ENCODE measurements at regions not wholly inside any gene's neighbourhood (a gene's known extent, or its start where the extent isn't known, plus 50 kb on each side); places are given as distances from the start of the nearest gene placed in this dataset.

- DNase-seq (ENCODE audit: low read depth): no peak
These were observed 56.5 kb downstream of the CT47B1 start for GRCh38 chrX:120819126-120819525.

DNA sequence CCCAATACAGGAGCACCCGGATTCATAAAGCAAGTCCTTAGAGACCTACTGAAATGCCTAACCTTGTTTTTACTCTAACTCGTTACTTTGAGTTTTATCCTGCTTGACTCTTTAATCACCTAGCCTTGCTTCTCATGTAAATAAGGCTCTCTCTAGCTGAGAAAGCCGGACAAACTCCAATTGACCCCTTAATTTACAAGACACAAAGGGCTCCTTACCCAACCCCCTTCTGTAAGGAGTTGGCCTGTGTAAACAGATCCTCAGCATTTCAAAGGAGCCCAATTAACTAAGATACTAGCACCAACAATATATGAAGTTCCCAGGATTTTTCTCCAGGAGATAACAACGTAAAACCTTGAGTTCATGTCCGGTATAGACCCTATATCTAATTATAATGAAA is 61.7 kb downstream of the CT47B1 start:
- DNase-seq (ENCODE audit: low read depth): no peak

DNA sequence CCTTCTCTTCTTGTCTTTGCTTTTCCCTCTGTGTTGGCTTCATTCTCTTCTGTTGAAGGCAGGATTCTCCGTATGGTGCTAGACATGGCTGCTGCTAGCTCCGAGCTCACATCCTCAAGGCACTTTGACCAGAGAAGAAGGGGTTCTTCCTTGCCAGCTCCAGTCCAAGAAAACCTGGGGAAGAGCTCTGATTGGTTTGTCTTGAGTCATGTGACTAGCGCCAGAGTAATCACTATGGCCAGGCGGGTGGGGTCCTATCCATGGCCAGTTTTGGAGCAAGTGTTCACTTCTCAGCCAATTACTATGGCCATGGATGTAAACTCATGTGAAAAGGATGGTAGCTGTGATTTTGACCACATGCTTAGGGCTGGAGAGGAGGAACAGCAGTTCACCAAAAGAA is 74.2 kb downstream of the CT47B1 start:
- DNase-seq (ENCODE audit: low read depth): no peak

DNA sequence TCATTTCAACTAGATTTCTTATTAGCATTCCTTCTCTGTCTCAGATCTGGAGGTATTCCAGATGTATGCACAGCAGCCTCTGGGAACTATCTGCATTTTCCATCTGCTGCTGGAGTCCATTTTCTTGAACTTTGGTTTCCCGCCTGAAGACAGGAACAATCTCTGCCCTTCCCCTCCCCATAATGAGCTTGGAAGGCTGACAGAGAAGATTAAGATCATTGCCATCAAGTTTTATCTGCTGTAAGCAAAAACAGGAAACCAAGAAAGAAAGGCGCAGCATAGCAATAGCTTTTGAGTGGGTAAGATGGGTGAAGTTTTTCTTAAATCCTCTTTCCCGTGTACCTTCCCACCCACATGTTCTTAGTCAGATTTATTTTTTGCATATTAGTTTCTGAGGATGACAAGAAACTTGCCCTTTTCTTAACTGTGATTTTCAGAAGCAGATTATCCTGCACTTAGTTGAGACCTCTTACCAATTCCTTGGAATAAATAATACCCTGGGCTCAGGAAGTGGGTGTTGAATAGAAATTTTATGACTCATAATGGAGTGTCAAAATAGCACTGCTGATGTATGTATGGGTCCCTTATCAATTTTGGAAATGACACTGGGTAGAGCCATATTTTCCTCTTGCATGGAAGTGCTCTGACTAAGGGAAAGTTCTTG is 78.3 kb downstream of the CT47B1 start:
- DNase-seq (ENCODE audit: low read depth): no peak

- DNase-seq (ENCODE audit: low read depth): no peak
These were observed 80.4 kb downstream of the CT47B1 start for GRCh38 chrX:120795301-120795700.

DNA sequence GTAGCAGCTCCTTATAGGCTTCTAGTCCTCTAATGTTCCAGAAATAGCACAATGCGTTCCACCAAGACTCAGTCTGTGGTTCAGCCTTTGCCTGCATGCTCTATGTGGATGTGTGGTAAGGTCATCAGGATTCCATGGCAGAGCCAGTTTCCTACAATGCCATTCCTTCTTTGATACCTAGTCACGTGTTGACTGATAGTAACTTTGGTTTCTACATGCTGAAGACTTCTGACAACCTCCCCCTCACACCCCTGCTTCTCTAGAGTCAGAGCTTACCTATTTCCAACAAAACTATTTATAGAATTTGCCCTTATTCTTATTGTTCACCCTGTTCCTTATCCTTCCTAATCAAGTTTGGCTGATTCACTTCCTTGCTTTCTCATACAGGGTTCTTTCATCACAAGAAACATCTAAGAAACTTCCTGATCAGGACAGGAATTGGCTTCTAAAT is 81.1 kb downstream of the CT47B1 start:
- DNase-seq (ENCODE audit: low read depth): no peak

DNA sequence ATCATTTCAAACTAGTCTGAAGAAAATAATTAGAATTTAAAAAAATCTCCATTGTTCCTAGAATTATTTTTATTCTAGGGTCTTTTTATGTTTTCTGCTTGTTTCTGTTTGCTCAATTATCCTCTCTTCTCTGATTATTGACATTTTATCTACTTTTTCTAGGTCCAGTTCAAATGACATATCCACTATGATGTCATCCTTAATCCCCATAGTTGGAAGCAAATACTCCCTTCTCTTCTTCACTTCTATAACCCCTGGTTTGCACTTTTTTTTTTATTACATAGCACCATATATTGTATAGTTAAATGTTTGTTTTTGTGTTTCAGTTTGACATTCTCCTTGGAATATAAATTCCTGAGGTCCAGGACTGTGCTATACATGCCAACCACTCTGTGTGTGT is 82.6 kb downstream of the CT47B1 start:
- DNase-seq (ENCODE audit: low read depth): no peak

GRCh38 chrX:120791013-120791643 is 84.5 kb downstream of the CT47B1 start:
- no peak for DNase-seq (ENCODE audit: low read depth)

- DNase-seq (ENCODE audit: low read depth): no peak
These were observed 85.1 kb downstream of the CT47B1 start for GRCh38 chrX:120790552-120790951.

DNA sequence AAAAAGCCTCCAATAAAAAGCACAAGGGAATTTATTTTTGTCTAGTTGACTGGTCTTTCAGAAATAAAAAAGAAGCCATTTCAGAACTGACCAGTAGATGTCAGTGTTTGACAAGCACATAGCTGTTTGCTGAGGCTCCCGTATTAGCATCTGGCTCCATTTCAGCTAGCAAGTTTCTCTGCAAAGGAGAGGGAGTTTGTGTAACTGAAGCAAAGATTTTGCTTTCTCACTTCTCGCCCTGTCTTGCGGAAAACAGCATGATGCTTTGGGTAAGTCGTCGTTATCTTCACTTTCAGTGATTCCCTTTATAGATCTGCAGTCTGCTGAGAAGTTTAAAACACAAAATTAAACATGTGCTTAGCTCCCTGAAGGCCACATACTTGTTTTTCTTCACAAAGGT is 85.5 kb downstream of the CT47B1 start:
- peak; percentile 5 for DNase-seq (ENCODE audit: low read depth)

- DNase-seq (ENCODE audit: low read depth): no peak
These were observed 94.3 kb downstream of the CT47B1 start for GRCh38 chrX:120781403-120781802.

GRCh38 chrX:120775959-120776358 is 99.7 kb downstream of the CT47B1 start:
- no peak for DNase-seq (ENCODE audit: low read depth)

GRCh38 chrX:120774606-120775005 is 101.1 kb downstream of the CT47B1 start:
- DNase-seq (ENCODE audit: low read depth): no peak

DNA sequence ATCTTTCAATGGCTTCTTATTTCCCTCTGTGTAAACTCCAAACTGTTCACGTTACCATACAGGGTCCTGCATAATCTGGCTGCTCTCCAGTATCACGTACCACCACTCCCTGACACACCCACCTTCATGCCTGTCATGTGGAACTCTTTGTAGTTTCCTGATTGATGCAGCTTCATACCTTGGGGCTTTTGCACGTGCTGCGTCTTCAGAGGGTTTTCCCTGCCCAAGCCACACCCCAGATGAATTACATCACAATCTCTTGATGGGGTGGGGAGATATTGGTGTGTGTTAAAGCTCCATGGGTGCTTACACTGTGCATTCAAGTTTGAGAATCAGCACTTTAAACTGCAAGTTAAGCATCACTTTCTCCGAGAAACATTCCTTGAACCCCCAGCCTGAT is 101.9 kb downstream of the CT47B1 start:
- DNase-seq (ENCODE audit: low read depth): no peak

DNA sequence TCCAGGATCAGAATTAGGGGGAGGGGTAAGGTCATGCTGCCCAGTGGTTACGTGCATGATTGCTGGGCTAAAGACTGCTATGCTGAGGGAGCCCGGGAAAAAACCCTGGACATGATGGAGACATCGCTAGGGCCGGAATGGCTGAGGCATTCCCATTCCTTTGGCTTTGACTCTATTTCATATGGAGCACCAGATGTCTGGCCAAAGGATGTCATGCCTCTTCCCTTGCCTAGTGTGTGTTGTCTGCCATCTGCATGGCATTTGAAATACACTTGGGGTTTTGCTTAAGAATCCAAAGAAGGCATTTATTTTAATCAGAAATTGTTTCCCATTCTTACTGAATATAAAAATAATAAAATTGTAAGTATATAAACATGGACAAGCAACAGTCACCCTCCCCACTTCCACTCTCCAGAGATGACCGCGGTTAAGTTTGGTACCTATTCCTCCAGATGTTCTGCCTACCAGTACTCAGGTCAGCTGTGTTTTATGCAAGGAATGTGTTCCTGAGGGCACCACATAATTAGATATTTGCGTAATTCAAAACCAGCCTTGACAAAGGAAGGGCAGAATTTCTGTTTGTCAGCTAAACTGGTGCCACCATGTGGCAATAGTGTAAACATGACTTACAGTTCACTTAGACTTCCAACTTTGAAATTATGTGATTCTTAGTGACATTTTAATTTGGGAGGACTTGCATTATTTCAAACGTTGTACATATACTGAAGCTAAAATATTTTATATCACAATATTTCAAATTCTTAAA is 105.9 kb downstream of the CT47B1 start:
- no peak for DNase-seq (ENCODE audit: low read depth)

DNA sequence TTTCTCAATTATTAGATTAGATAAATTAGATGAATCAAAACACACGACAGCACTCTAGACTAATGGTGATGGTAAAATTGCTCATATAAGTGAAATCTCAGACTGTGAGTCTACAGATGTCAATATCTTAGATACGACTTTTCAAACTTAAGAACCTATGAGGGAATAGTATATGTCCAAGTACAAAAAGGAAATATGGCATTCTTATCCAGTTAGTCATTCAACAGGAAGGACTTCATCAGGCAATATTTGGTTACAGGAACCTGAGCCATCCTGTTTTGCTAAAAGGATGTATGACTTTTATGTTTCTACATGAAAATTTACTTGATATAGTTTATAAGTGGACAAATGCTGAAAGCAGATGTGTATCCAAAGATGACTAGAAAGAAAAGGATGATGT is 107.0 kb downstream of the CT47B1 start:
- DNase-seq (ENCODE audit: low read depth): no peak

DNA sequence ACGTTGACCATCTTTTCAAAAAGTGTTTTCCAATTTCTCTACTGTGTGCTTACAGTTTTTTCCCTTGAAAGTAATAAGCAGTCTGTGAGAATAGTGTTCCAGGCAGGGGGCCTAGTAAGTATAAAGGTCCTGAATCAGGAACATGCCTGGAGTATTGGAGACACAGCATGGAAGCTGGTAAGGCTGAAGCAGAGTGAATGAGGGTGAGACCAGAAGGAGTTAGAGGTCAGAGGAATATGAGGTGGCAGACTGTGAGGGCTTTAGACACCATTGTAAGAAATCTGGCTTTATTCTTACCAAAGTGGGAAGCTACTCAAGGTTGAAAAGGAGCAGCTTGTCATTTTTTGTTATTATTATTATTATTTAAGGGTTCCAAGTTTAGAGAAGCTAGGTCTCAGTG is 107.4 kb downstream of the CT47B1 start:
- DNase-seq (ENCODE audit: low read depth): no peak

DNA sequence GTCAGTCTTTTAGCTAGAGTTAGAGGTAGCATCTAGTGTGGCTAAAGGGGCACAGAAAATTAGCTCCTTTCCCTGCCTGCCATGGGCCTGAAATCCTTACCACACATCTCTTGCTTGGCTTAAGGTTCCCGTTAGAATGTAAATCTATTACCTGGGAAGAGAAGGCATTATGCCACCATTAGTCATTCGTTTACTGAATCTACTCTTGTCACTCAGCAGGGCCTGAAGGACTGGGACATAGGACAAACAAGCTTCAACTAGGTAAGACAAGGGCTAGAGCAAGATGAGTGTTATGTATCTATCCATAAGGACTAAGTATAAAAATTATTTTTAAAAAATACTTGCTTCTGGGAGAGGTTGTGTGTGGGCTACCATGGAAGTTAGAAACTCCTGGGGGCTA is 112.4 kb downstream of the CT47B1 start:
- DNase-seq (ENCODE audit: low read depth): no peak

GRCh38 chrX:120761810-120762209 is 113.9 kb downstream of the CT47B1 start:
- DNase-seq (ENCODE audit: low read depth): no peak

DNA sequence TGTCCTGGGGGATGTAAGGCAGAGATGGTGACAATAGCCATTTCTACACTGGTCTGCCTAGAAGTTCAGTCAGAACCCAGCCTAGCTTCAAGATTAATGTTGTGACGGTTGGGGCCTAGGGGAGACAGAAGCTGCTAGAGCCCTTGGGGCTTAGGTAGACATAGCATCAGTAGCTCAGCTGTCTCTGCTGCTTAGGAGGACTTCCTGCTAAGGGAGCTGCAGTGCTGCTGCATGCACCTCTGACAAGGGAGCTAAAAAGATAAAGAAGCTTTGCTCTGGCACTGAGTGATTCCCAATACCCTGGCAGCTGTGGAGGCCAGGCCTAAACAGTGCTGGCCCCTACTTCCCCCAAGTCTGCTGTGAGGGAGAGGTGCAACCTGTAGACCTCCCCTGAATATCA is 116.0 kb downstream of the CT47B1 start:
- DNase-seq (ENCODE audit: low read depth): no peak

DNA sequence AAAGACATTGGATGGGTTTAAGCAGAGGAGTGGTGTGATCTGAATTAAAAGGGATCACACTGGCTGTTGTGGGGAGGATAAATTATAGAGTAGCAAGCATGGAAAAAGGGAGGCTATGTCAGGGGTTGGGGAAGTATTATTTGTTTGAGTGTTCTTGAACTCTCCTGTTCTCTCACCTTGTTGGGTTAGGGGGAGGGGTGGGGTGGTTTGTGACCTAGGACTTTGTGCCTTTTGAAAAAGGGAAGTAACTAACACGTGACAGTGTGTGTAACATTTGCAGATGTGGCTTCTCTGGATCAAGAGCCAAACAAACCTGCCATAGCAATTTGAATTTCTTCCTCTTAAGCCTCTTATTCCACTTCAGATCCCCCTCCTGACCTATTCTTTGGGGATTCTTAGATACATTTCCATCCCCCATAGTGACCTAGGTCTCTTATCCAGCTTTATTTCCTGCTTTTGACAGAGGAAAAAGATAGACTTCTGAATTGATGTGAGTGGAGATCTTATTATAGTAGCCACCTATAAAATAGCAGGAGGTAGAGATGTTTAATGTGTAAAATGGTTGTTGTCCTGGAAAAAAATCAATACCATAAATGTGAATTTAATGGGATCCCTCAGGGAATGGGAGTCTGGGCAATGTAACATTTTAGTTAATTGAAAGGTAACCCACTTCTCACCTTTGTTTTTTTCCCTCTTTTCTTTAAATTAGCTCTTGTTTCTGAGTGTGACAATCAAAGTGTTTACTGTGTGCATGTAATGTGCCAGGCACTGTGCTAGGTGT is 120.4 kb downstream of the CT47B1 start:
- DNase-seq (ENCODE audit: low read depth): no peak

GRCh38 chrX:120753413-120754251 is 122.0 kb downstream of the CT47B1 start:
- no peak for DNase-seq (ENCODE audit: low read depth)

All from CMK (cell line).